PC-9 (cell line): ENCODE measurements at regions not wholly inside any gene's neighbourhood (a gene's known extent, or its start where the extent isn't known, plus 50 kb on each side); places are given as distances from the start of the nearest gene placed in this dataset.

Source experiments
- BruUV-seq: library from RNA; stranded (reverse); fragments of 400-500 nt; replicated peaks from 2 replicates; lab custom pipeline; 2021; lab: Mats Ljungman, UMichigan
- CTCF ChIA-PET: fragments of 300-600 bp; sonication (Branson Sonifier 250); formaldehyde crosslinking; loops from one replicate; lab custom pipeline; 2022; ENCODE audit warnings: antibody characterized with exemption; lab: Charles Lee
- POLR2A ChIA-PET: fragments of 300-600 bp; sonication (Branson Sonifier 250); formaldehyde crosslinking; loops from one replicate; lab custom pipeline; 2022; ENCODE audit warnings: antibody characterized with exemption; ENCODE audit not compliant: unreplicated experiment; lab: Charles Lee
- DNase-seq, 2 experiments: peaks; one replicate each; pipeline versions ENCODE4 v3.0.0 to v3.0.0-alpha.2; 2015 to 2022; ENCODE audit warnings: mixed read lengths in 1 of 2
- H2AFZ ChIP-seq: fragments of 200-600 bp; sonication (generic); 2 replicates; pipeline ENCODE4 v1.8.1; 2017; ENCODE audit warnings: antibody characterized with exemption
- H3F3A ChIP-seq: fragments of 200-600 bp; sonication (generic); 2 replicates; pipeline ENCODE4 v1.8.1; 2017; ENCODE audit warnings: antibody characterized with exemption, mild to moderate bottlenecking, low read depth; ENCODE audit not compliant: insufficient read depth
- H3K27ac ChIP-seq: fragments of 200-600 bp; sonication (generic); 2 replicates; pipeline ENCODE4 v1.6.1; 2016; ENCODE audit warnings: mixed run types
- H3K27me3 ChIP-seq: fragments of 200-600 bp; sonication (generic); 2 replicates; pipeline ENCODE4 v1.6.1; 2016; ENCODE audit warnings: low read depth, mixed run types; ENCODE audit not compliant: insufficient read depth
- H3K36me3 ChIP-seq: fragments of 200-600 bp; sonication (generic); 2 replicates; pipeline ENCODE4 v1.6.1; 2016; ENCODE audit warnings: low read depth, mixed run types
- H3K4me1 ChIP-seq: fragments of 200-600 bp; sonication (generic); replicated peaks from 2 replicates; pipeline ENCODE4 v1.6.1; 2016; ENCODE audit warnings: mixed run types; ENCODE audit not compliant: insufficient read depth
- H3K4me2 ChIP-seq: fragments of 200-600 bp; sonication (generic); 2 replicates; pipeline ENCODE4 v1.6.1; 2017; ENCODE audit warnings: mixed run types
- H3K4me3 ChIP-seq: fragments of 200-600 bp; sonication (generic); 2 replicates; pipeline ENCODE4 v1.6.1; 2016; ENCODE audit warnings: mixed run types
- H3K79me2 ChIP-seq: fragments of 200-600 bp; sonication (generic); 2 replicates; pipeline ENCODE4 v1.6.1; 2017; ENCODE audit warnings: low read depth, mixed run types
- H3K9me2 ChIP-seq: fragments of 200-600 bp; sonication (generic); 2 replicates; pipeline ENCODE4 v1.8.1; 2017; ENCODE audit warnings: mild to moderate bottlenecking; ENCODE audit not compliant: insufficient read depth
- H3K9me3 ChIP-seq: fragments of 200-600 bp; sonication (generic); 2 replicates; pipeline ENCODE4 v1.8.1; 2016; ENCODE audit warnings: low read depth; ENCODE audit not compliant: insufficient read depth
- H4K20me1 ChIP-seq: fragments of 200-600 bp; sonication (generic); 2 replicates; pipeline ENCODE4 v1.8.1; 2017; ENCODE audit not compliant: insufficient read depth
- CTCF ChIP-seq: fragments of 200-600 bp; sonication (generic); conservative IDR thresholded peaks from 2 replicates; pipeline ENCODE4 v1.6.1; 2017; ENCODE audit warnings: mixed run types, antibody characterized with exemption, mild to moderate bottlenecking, moderate library complexity
- EZH2 ChIP-seq: fragments of 200-600 bp; sonication (generic); IDR thresholded peaks from 2 replicates; pipeline ENCODE4 v1.8.0; 2017; ENCODE audit warnings: antibody characterized with exemption, low read depth
- intact Hi-C: fragments of 100-400 bp; cut with micrococcal nuclease; formaldehyde crosslinking; loops from one replicate; pipeline ENCODE4 v1.10.0; 2022; ENCODE audit not compliant: unreplicated experiment

- intact Hi-C loops: no loop called here
- Histone ChIP-seq H3K27ac (no peak overlapping the region), H3K27me3 (no peaks in the 10 kb centered on the region), H2AFZ (no peak overlapping the region), H3K4me3 (no peak overlapping the region), H3K79me2 (no peaks in the 10 kb centered on the region), H3K9me3 (no peaks in the 10 kb centered on the region), H3K9me2 (no peaks in the 10 kb centered on the region), H3K36me3 (no peaks in the 10 kb centered on the region), H4K20me1 (no peaks in the 10 kb centered on the region), H3F3A (no peaks in the 10 kb centered on the region), H3K4me2 (no peak overlapping the region), H3K4me1 (no peaks in the 10 kb centered on the region)
- TF ChIP-seq CTCF (no peak), EZH2 (no peak)
- no TSS peak for BruUV-seq
- no peak for DNase-seq
- CTCF ChIA-PET: no interaction called here
- POLR2A ChIA-PET: no interaction called here
Measured at GRCh38 chr16:35733971-35734702, 2274.7 kb downstream of the TP53TG3F start.

DNA sequence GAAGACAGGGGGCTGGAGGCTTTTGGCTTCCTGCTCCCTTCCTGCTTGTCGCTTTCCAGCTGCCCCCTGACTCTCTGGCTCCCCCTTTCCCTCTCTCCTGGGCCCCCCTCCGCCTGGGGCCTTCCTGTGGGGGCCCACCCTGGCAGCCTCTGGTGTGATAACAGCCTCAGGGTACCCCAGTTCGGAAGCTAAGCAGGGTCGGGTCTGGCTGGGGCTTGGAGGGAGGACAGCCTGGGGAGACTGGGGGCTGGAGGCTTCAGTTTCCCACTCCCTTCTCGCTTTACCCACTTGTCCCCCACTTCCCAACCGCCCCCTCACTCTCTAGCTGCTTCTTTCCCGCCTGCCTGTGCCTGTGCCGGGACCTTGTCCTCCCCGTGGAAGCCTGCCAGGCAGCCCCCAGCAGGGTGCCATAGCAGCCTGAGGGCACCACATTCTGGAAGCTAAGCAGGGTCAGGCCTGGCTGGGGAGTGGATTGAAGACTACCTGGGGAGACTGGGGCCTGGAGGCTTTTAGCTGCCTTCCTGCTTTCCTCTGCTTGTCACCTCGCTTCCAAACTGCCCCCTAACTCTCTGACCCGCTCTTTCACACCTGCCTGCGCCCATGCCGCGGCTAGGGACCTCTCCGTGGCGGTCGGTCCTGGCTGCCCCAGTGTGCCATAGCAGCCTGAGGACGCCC lies 2275.5 kb downstream of the TP53TG3F start:
- DNase-seq: no peak
- CTCF ChIA-PET: no interaction called here
- no peak overlapping the region for H3K4me2 ChIP-seq
- H3K4me1 ChIP-seq: no peaks in the 10 kb centered on the region
- H3K9me3 ChIP-seq: no peaks in the 10 kb centered on the region
- no peak overlapping the region for H2AFZ ChIP-seq
- H3F3A ChIP-seq: no peaks in the 10 kb centered on the region
- POLR2A ChIA-PET: no interaction called here
- H4K20me1 ChIP-seq: no peaks in the 10 kb centered on the region
- no peaks in the 10 kb centered on the region for H3K27me3 ChIP-seq
- no TSS peak for BruUV-seq
- no peaks in the 10 kb centered on the region for H3K36me3 ChIP-seq
- no peak overlapping the region for H3K4me3 ChIP-seq
- TF ChIP-seq EZH2 (no peak), CTCF (no peak)
- no peaks in the 10 kb centered on the region for H3K9me2 ChIP-seq
- no peak overlapping the region for H3K27ac ChIP-seq
- intact Hi-C loops: no loop called here
- H3K79me2 ChIP-seq: no peaks in the 10 kb centered on the region

- no peak overlapping the region for H3K27ac ChIP-seq
- TF ChIP-seq EZH2 (no peak), CTCF (no peak)
- no peaks in the 10 kb centered on the region for H3K27me3 ChIP-seq
- H3K4me1 ChIP-seq: no peaks in the 10 kb centered on the region
- no peaks in the 10 kb centered on the region for H3K9me3 ChIP-seq
- no peaks in the 10 kb centered on the region for H3F3A ChIP-seq
- no peaks in the 10 kb centered on the region for H3K9me2 ChIP-seq
- no peak overlapping the region for H3K4me2 ChIP-seq
- no peak for DNase-seq
- intact Hi-C loops: no loop called here
- ChIA-PET POLR2A (no interaction called here), CTCF (no interaction called here)
- H3K4me3 ChIP-seq: no peak overlapping the region
- H4K20me1 ChIP-seq: no peaks in the 10 kb centered on the region
- BruUV-seq: no TSS peak
- H3K79me2 ChIP-seq: no peaks in the 10 kb centered on the region
- no peak overlapping the region for H2AFZ ChIP-seq
- H3K36me3 ChIP-seq: no peaks in the 10 kb centered on the region
Measured at GRCh38 chr16:35735403-35736251, 2276.2 kb downstream of the TP53TG3F start.
